HepG2 (cell line): ENCODE measurements at regions not wholly inside any gene's neighbourhood (a gene's known extent, or its start where the extent isn't known, plus 50 kb on each side); places are given as distances from the start of the nearest gene placed in this dataset.

ENCODE experiments used
- CREB1 ChIP-seq, 2 experiments: fragments of 450-650 bp in 1 of 2; IDR thresholded peaks; 2 replicates each; pipeline ENCODE4 v1.6.1; 2016 to 2017; ENCODE audit warnings: control low read depth in 1 of 2, mild to moderate bottlenecking in 1 of 2, missing compliant biosample characterization in 1 of 2, missing genetic modification characterization in 1 of 2
- EZH2 ChIP-seq: conservative IDR thresholded peaks from 2 replicates; pipeline ENCODE4 v1.6.1; 2012; ENCODE audit warnings: mild to moderate bottlenecking, low read depth, low read length, moderate library complexity
- KLF15 ChIP-seq: sonication (generic); formaldehyde crosslinking; IDR thresholded peaks from 2 replicates; pipeline ENCODE4 v1.8.1; 2023; ENCODE audit warnings: borderline replicate concordance, mild to moderate bottlenecking, inconsistent platforms, missing genetic modification reagents, mixed read lengths
- POLR2A ChIP-seq, 2 experiments: IDR thresholded peaks; 2 replicates each; pipeline ENCODE4 v1.6.1; 2011; ENCODE audit warnings: low read depth in 2 of 2, low read length in 2 of 2, mild to moderate bottlenecking in 1 of 2, moderate library complexity in 1 of 2; ENCODE audit not compliant: insufficient read depth in 1 of 2
- ZBTB7A ChIP-seq: sonication (generic); formaldehyde crosslinking; IDR thresholded peaks from 2 replicates; pipeline ENCODE4 v1.8.0; 2022; ENCODE audit warnings: mild to moderate bottlenecking, missing genetic modification reagents
- TF ChIP-seq, protein P1 (sequence below): sonication (generic); formaldehyde crosslinking; conservative IDR thresholded peaks from 2 replicates; pipeline ENCODE4 v1.5.0; 2020; ENCODE audit warnings: missing genetic modification reagents
- TF ChIP-seq, protein P2 (sequence below): sonication (generic); formaldehyde crosslinking; IDR thresholded peaks from 2 replicates; pipeline ENCODE4 v1.5.0; 2020; ENCODE audit warnings: mild to moderate bottlenecking, missing genetic modification reagents, moderate library complexity
- TF ChIP-seq, protein P3 (sequence below): IDR thresholded peaks from 2 replicates; pipeline ENCODE4 v1.6.1; 2012; ENCODE audit warnings: inconsistent platforms
- TF ChIP-seq, protein P4 (sequence below): sonication (generic); formaldehyde crosslinking; IDR thresholded peaks from 2 replicates; pipeline ENCODE4 v1.5.0; 2020; ENCODE audit warnings: mild to moderate bottlenecking, missing genetic modification reagents

- TF ChIP-seq, protein P1, sequence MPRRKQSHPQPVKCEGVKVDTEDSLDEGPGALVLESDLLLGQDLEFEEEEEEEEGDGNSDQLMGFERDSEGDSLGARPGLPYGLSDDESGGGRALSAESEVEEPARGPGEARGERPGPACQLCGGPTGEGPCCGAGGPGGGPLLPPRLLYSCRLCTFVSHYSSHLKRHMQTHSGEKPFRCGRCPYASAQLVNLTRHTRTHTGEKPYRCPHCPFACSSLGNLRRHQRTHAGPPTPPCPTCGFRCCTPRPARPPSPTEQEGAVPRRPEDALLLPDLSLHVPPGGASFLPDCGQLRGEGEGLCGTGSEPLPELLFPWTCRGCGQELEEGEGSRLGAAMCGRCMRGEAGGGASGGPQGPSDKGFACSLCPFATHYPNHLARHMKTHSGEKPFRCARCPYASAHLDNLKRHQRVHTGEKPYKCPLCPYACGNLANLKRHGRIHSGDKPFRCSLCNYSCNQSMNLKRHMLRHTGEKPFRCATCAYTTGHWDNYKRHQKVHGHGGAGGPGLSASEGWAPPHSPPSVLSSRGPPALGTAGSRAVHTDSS (CRISPR knock-in tag): no peak
- TF ChIP-seq, protein P2, sequence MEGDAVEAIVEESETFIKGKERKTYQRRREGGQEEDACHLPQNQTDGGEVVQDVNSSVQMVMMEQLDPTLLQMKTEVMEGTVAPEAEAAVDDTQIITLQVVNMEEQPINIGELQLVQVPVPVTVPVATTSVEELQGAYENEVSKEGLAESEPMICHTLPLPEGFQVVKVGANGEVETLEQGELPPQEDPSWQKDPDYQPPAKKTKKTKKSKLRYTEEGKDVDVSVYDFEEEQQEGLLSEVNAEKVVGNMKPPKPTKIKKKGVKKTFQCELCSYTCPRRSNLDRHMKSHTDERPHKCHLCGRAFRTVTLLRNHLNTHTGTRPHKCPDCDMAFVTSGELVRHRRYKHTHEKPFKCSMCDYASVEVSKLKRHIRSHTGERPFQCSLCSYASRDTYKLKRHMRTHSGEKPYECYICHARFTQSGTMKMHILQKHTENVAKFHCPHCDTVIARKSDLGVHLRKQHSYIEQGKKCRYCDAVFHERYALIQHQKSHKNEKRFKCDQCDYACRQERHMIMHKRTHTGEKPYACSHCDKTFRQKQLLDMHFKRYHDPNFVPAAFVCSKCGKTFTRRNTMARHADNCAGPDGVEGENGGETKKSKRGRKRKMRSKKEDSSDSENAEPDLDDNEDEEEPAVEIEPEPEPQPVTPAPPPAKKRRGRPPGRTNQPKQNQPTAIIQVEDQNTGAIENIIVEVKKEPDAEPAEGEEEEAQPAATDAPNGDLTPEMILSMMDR: no peak
- TF ChIP-seq KLF15 (CRISPR knock-in tag) (no peak), EZH2 (no peak), CREB1 (IDR thresholded peaks at IDR 0.05) (no peak), CREB1 (CRISPR knock-in tag; IDR thresholded peaks at IDR 0.05) (no peak), POLR2A (IDR thresholded peaks at IDR 0.05; ENCODE audit: insufficient read depth in 1 of 2, low read depth in 2 of 2, low read length in 2 of 2) (no peak), ZBTB7A (CRISPR knock-in tag) (no peak)
- TF ChIP-seq, protein P3, sequence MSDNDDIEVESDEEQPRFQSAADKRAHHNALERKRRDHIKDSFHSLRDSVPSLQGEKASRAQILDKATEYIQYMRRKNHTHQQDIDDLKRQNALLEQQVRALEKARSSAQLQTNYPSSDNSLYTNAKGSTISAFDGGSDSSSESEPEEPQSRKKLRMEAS: no peak
- TF ChIP-seq, protein P4, sequence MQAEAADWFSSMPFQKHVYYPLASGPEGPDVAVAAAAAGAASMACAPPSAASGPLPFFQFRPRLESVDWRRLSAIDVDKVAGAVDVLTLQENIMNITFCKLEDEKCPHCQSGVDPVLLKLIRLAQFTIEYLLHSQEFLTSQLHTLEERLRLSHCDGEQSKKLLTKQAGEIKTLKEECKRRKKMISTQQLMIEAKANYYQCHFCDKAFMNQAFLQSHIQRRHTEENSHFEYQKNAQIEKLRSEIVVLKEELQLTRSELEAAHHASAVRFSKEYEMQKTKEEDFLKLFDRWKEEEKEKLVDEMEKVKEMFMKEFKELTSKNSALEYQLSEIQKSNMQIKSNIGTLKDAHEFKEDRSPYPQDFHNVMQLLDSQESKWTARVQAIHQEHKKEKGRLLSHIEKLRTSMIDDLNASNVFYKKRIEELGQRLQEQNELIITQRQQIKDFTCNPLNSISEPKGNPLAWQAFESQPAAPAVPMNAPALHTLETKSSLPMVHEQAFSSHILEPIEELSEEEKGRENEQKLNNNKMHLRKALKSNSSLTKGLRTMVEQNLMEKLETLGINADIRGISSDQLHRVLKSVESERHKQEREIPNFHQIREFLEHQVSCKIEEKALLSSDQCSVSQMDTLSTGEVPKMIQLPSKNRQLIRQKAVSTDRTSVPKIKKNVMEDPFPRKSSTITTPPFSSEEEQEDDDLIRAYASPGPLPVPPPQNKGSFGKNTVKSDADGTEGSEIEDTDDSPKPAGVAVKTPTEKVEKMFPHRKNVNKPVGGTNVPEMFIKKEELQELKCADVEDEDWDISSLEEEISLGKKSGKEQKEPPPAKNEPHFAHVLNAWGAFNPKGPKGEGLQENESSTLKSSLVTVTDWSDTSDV: no peak
These were observed 150.4 kb upstream of the PHACTR3 start for GRCh38 chr20:59453759-59454560.
